ENCODE measurements at regions not wholly inside any gene's neighbourhood (a gene's known extent, or its start where the extent isn't known, plus 50 kb on each side); places are given as distances from the start of the nearest gene placed in this dataset.

DNA sequence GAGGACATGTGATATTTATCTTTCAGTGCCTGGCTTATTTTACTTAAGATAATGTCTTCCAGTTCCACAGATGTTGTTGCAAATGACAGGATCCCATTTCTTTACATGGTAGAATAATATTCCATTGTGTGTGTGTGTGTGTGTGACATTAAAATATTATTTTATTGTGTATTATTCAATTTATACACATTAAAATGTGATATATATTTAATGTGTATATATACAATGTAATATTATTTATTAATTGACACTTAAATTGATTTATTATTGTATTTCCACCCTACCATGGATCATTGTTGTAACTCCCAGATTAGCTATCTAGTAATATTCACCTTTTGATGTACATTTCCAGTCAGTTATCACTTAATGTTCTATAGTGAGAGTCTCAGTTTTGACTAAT lies 1422.5 kb upstream of the ADGRB3 start:
- CTCF ChIA-PET: no interaction called here
- no peak for FAIRE-seq
- dilution Hi-C loops (cut with MboI; ENCODE audit: extremely low pct_ligation_motif_present, low sequenced_read_pairs): no loop called here

More for the DNA sequence above, 1422.5 kb upstream of the ADGRB3 start:
- Histone ChIP-seq H2AFZ (ENCODE audit: low read depth, low read length) (no peak overlapping the region), H3K27me3 (ENCODE audit: control insufficient read depth in 2 of 2, insufficient read depth in 2 of 2, low read length in 2 of 2) (no peaks in the 10 kb centered on the region), H3K9me1 (replicated peaks; ENCODE audit: control insufficient read depth, extremely low read depth, insufficient read depth, low read length) (no peaks in the 10 kb centered on the region), H3K4me3 (replicated peaks in 1 of 3; ENCODE audit: insufficient read depth in 1 of 3, low read depth in 1 of 3, low read length in 3 of 3) (no peak overlapping the region), H4K20me1 (replicated peaks; ENCODE audit: control insufficient read depth, extremely low read depth, insufficient read depth, low read length) (no peaks in the 10 kb centered on the region), H3K79me2 (ENCODE audit: control insufficient read depth, insufficient read depth, low read length) (no peaks in the 10 kb centered on the region), H3K36me3 (ENCODE audit: control insufficient read depth in 2 of 2, extremely low read depth in 1 of 2, insufficient read depth in 2 of 2, low read length in 2 of 2) (no peaks in the 10 kb centered on the region), H3K4me1 (ENCODE audit: control insufficient read depth, extremely low read depth, insufficient read depth, low read length) (no peaks in the 10 kb centered on the region), H3K27ac (ENCODE audit: insufficient read depth, low read depth, low read length) (no peak overlapping the region), H3K9me3 (replicated peaks; ENCODE audit: control insufficient read depth, insufficient read depth, low read length) (peaks cover 3% of the 10 kb centered on the region), H3K9ac (replicated peaks; ENCODE audit: extremely low read depth, insufficient read depth, low read length) (no peak overlapping the region), H3K4me2 (ENCODE audit: insufficient read depth, low read length) (no peak overlapping the region)
- DNase-seq (ENCODE audit: low read depth, low spot score): no peak
- TF ChIP-seq FOS (IDR thresholded peaks at IDR 0.05; ENCODE audit: borderline replicate concordance, insufficient read depth, low read length): no peak
- TF ChIP-seq JUN (IDR thresholded peaks at IDR 0.05; ENCODE audit: borderline replicate concordance, insufficient read depth, insufficient read length, low read depth): no peak
- TF ChIP-seq GATA2 (IDR thresholded peaks at IDR 0.05; ENCODE audit: insufficient read depth, insufficient read length, low read depth, low read length): no peak
- no peak for TF ChIP-seq POLR2A (IDR thresholded peaks at IDR 0.05; ENCODE audit: low read depth, low read length)
- no peak for TF ChIP-seq EZH2 (IDR thresholded peaks at IDR 0.05; ENCODE audit: borderline replicate concordance, low read depth, low read length, severe bottlenecking)
- no peak for TF ChIP-seq MYC (IDR thresholded peaks at IDR 0.05; ENCODE audit: low read depth, low read length)
- TF ChIP-seq MAX (IDR thresholded peaks at IDR 0.05; ENCODE audit: insufficient read depth, insufficient read length): no peak
- TF ChIP-seq, protein P1, sequence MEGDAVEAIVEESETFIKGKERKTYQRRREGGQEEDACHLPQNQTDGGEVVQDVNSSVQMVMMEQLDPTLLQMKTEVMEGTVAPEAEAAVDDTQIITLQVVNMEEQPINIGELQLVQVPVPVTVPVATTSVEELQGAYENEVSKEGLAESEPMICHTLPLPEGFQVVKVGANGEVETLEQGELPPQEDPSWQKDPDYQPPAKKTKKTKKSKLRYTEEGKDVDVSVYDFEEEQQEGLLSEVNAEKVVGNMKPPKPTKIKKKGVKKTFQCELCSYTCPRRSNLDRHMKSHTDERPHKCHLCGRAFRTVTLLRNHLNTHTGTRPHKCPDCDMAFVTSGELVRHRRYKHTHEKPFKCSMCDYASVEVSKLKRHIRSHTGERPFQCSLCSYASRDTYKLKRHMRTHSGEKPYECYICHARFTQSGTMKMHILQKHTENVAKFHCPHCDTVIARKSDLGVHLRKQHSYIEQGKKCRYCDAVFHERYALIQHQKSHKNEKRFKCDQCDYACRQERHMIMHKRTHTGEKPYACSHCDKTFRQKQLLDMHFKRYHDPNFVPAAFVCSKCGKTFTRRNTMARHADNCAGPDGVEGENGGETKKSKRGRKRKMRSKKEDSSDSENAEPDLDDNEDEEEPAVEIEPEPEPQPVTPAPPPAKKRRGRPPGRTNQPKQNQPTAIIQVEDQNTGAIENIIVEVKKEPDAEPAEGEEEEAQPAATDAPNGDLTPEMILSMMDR (IDR thresholded peaks at IDR 0.05; ENCODE audit: extremely low read depth in 1 of 2, insufficient read depth in 1 of 2, low read depth in 1 of 2, low read length in 2 of 2): no peak
- no peak for TF ChIP-seq POLR2AphosphoS5 (IDR thresholded peaks at IDR 0.05; ENCODE audit: insufficient read depth, low read depth, low read length)
- POLR2A ChIA-PET: no interaction called here
- no TSS peak for BruUV-seq (replicated peaks)
- intact Hi-C loops (cut with micrococcal nuclease): no loop called here

Measured in endothelial cell of umbilical vein (primary cell).